SK-N-SH (cell line): ENCODE measurements at regions not wholly inside any gene's neighbourhood (a gene's known extent, or its start where the extent isn't known, plus 50 kb on each side); places are given as distances from the start of the nearest gene placed in this dataset.

Source experiments
- CTCF ChIA-PET: fragments of 300-600, 350-600 bp; formaldehyde crosslinking; extraction: SDS; loops from one replicate; lab custom pipeline; 2021; lab: Yijun Ruan, JAX
- POLR2A ChIA-PET: fragments of 350-600 bp; sonication (Branson Sonifier 250); formaldehyde crosslinking; extraction: SDS; loops from one replicate; lab custom pipeline; 2020; ENCODE audit warnings: antibody characterized with exemption, inconsistent platforms; lab: Yijun Ruan, JAX
- DNase-seq: peaks from one replicate; pipeline ENCODE4 v3.0.0; 2012
- H2AFZ ChIP-seq: fragments of 200-600 bp; sonication (generic); 2 replicates; pipeline ENCODE4 v1.8.1; 2016; ENCODE audit warnings: antibody characterized with exemption, mild to moderate bottlenecking, low read depth
- H3F3A ChIP-seq: fragments of 200-600 bp; sonication (generic); replicated peaks from 2 replicates; pipeline ENCODE3; 2016; ENCODE audit warnings: antibody characterized with exemption, mild to moderate bottlenecking; ENCODE audit not compliant: insufficient read depth
- H3K27ac ChIP-seq, 2 experiments: fragments of 200-500 bp in 1 of 2; fragments of 200-600 bp in 1 of 2; sonication (Bioruptor generic) in 1 of 2; sonication (generic), shearing (Covaris generic) in 1 of 2; 2 replicates each; pipeline versions ENCODE4 v1.5.1 to v1.6.1; 2014 to 2016; ENCODE audit warnings: low read depth in 2 of 2, inconsistent platforms in 1 of 2, low read length in 1 of 2, mild to moderate bottlenecking in 1 of 2, mixed read lengths in 1 of 2
- H3K27me3 ChIP-seq: fragments of 200-600 bp; sonication (generic), shearing (Covaris generic); 2 replicates; pipeline ENCODE4 v1.6.1; 2016; ENCODE audit warnings: mixed run types; ENCODE audit not compliant: insufficient read depth
- H3K36me3 ChIP-seq, 2 experiments: fragments of 200-500 bp in 1 of 2; fragments of 200-600 bp in 1 of 2; sonication (Bioruptor generic) in 1 of 2; sonication (generic) in 1 of 2; replicated peaks in 1 of 2; 2 replicates each; pipeline versions ENCODE3 to v1.5.1; 2014 to 2016; ENCODE audit warnings: low read length in 1 of 2, mild to moderate bottlenecking in 1 of 2; ENCODE audit not compliant: insufficient read depth in 2 of 2, control insufficient read depth in 1 of 2
- H3K4me1 ChIP-seq, 2 experiments: fragments of 200-500 bp in 1 of 2; fragments of 200-600 bp in 1 of 2; sonication (Bioruptor generic) in 1 of 2; sonication (generic), shearing (Covaris generic) in 1 of 2; 2 replicates each; pipeline versions ENCODE4 v1.5.1 to v1.6.1; 2014 to 2016; ENCODE audit warnings: low read depth in 1 of 2, low read length in 1 of 2, mixed run types in 1 of 2; ENCODE audit not compliant: insufficient read depth in 2 of 2, control insufficient read depth in 1 of 2
- H3K4me2 ChIP-seq: fragments of 200-600 bp; sonication (generic), shearing (Covaris generic); 2 replicates; pipeline ENCODE4 v1.6.1; 2017; ENCODE audit warnings: mixed run types
- H3K4me3 ChIP-seq, 2 experiments: fragments of 200-500 bp in 1 of 2; fragments of 200-600 bp in 1 of 2; sonication (Bioruptor generic) in 1 of 2; sonication (generic), shearing (Covaris generic) in 1 of 2; 2 replicates each; pipeline versions ENCODE4 v1.5.1 to v1.8.1; 2014 to 2016; ENCODE audit warnings: low read depth in 2 of 2, inconsistent platforms in 1 of 2, low read length in 1 of 2, mild to moderate bottlenecking in 1 of 2, mixed read lengths in 1 of 2, moderate library complexity in 1 of 2
- H3K79me2 ChIP-seq: fragments of 200-600 bp; sonication (generic); 2 replicates; pipeline ENCODE4 v1.8.1; 2017; ENCODE audit warnings: mild to moderate bottlenecking; ENCODE audit not compliant: insufficient read depth
- H3K9ac ChIP-seq: fragments of 200-600 bp; sonication (generic); 2 replicates; pipeline ENCODE4 v1.6.1; 2017; ENCODE audit warnings: mixed run types
- H3K9me2 ChIP-seq: fragments of 200-600 bp; sonication (generic); 2 replicates; pipeline ENCODE4 v1.6.1; 2017; ENCODE audit warnings: mixed run types
- H3K9me3 ChIP-seq: fragments of 200-600 bp; sonication (generic); 2 replicates; pipeline ENCODE4 v1.6.1; 2017; ENCODE audit warnings: mixed run types, mild to moderate bottlenecking, moderate library complexity
- H4K20me1 ChIP-seq: fragments of 200-600 bp; sonication (generic); 2 replicates; pipeline ENCODE4 v1.6.1; 2017; ENCODE audit warnings: mild to moderate bottlenecking, mixed run types; ENCODE audit not compliant: insufficient read depth
- CHD2 ChIP-seq: fragments of 150-350 bp; IDR thresholded peaks from 2 replicates; pipeline ENCODE4 v1.6.1; 2018; ENCODE audit warnings: low read length; ENCODE audit not compliant: partially characterized antibody
- ELF1 ChIP-seq: IDR thresholded peaks from 2 replicates; pipeline ENCODE4 v1.4.0; 2012
- EP300 ChIP-seq, 2 experiments: IDR thresholded peaks; 2 replicates each; pipeline versions ENCODE4 v1.4.0 to v1.6.1; 2012; ENCODE audit warnings: borderline replicate concordance in 1 of 2, low read depth in 1 of 2, low read length in 1 of 2
- EZH2phosphoT487 ChIP-seq: fragments of 200-600 bp; sonication (generic); IDR thresholded peaks from 2 replicates; pipeline ENCODE4 v1.6.1; 2017; ENCODE audit warnings: low read depth, mixed run types, mild to moderate bottlenecking, antibody characterized with exemption, moderate library complexity, borderline replicate concordance
- FOXJ3 ChIP-seq: sonication (generic); formaldehyde crosslinking; IDR thresholded peaks from 2 replicates; pipeline ENCODE4 v1.5.1; 2020; ENCODE audit warnings: mild to moderate bottlenecking, missing genetic modification reagents
- FOXM1 ChIP-seq: IDR thresholded peaks from 2 replicates; pipeline ENCODE4 v1.4.0; 2012; ENCODE audit warnings: low read depth, mild to moderate bottlenecking
- GATA2 ChIP-seq: sonication (generic); formaldehyde crosslinking; IDR thresholded peaks from 2 replicates; pipeline ENCODE4 v1.5.0; 2020; ENCODE audit warnings: mild to moderate bottlenecking, missing genetic modification reagents
- JUND ChIP-seq: IDR thresholded peaks from 2 replicates; pipeline ENCODE4 v1.4.0; 2012
- MEF2A ChIP-seq: IDR thresholded peaks from 2 replicates; pipeline ENCODE4 v1.4.0; 2012; ENCODE audit warnings: low read depth, borderline replicate concordance
- MXI1 ChIP-seq: IDR thresholded peaks from 2 replicates; pipeline ENCODE4 v1.6.1; 2012; ENCODE audit warnings: mild to moderate bottlenecking, low read depth, low read length, improper control_type of control experiment
- NFIC ChIP-seq: IDR thresholded peaks from 2 replicates; pipeline ENCODE4 v1.4.0; 2012; ENCODE audit warnings: borderline replicate concordance
- POLR2AphosphoS5 ChIP-seq: IDR thresholded peaks from 2 replicates; pipeline ENCODE4 v1.6.1; 2012; ENCODE audit warnings: low read depth, low read length
- RAD21 ChIP-seq: IDR thresholded peaks from 2 replicates; pipeline ENCODE4 v1.6.1; 2012; ENCODE audit warnings: mild to moderate bottlenecking, low read length
- RCOR1 ChIP-seq: fragments of 150-350 bp; IDR thresholded peaks from 2 replicates; pipeline ENCODE4 v1.6.1; 2017; ENCODE audit warnings: antibody characterized with exemption, low read length
- SIN3A ChIP-seq: IDR thresholded peaks from 2 replicates; pipeline ENCODE4 v1.6.1; 2012; ENCODE audit warnings: low read depth, mild to moderate bottlenecking, low read length, moderate library complexity, borderline replicate concordance
- SMC3 ChIP-seq: IDR thresholded peaks from 2 replicates; pipeline ENCODE4 v1.6.1; 2012; ENCODE audit warnings: low read depth, low read length, improper control_type of control experiment
- YY1 ChIP-seq: IDR thresholded peaks from 2 replicates; pipeline ENCODE4 v1.4.0; 2012; ENCODE audit warnings: low read depth, mild to moderate bottlenecking
- whole genome bisulfite sequencing: methylation state at CpG from one replicate; pipeline ENCODE4 v1.1.6; 2017; ENCODE audit warnings: low lambda C conversion rate; 5-methylcytosine and 5-hydroxymethylcytosine counted together
- TF ChIP-seq, protein P1 (sequence below): IDR thresholded peaks from 2 replicates; pipeline ENCODE4 v1.4.0; 2012; ENCODE audit warnings: low read depth, borderline replicate concordance
- TF ChIP-seq, protein P2 (sequence below): IDR thresholded peaks from 2 replicates; pipeline ENCODE4 v1.4.0; 2012; ENCODE audit warnings: low read depth
- TF ChIP-seq, protein P3 (sequence below): fragments of 150-350 bp; IDR thresholded peaks from 2 replicates; pipeline ENCODE4 v1.6.1; 2017; ENCODE audit warnings: antibody characterized with exemption, low read length, low read depth, borderline replicate concordance
- TF ChIP-seq, protein P4 (sequence below): IDR thresholded peaks from 2 replicates; pipeline ENCODE4 v1.6.1; 2012; ENCODE audit warnings: mild to moderate bottlenecking, low read depth, low read length, moderate library complexity

DNA sequence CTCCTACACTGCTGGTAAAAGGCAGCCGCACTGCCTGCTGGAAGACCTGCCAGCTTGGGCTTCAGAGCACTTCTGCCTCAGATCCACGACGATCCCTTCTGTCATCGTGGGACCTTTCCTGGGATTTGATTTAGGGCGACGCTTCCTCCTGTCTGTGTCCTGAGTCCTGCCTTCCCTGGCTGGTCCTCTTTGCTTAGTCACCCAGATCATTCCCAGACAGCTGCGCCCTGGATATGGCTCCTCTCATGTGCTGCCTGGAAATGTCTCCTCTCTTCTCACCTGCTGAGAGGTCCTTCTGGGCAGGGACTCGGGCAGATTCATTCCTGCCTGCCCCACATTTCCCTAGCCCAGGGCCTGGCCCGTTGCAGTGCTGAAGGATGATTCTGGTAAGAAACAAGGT lies 72.4 kb upstream of the POU3F1 start:
- Histone ChIP-seq H3K9ac (no peak overlapping the region), H3K79me2 (no peaks in the 10 kb centered on the region), H3K4me3 (no peak overlapping the region), H3K4me1 (no peaks in the 10 kb centered on the region; a peak in 1 of 4 replicates), H4K20me1 (no peaks in the 10 kb centered on the region), H3K9me3 (no peaks in the 10 kb centered on the region), H3K9me2 (no peaks in the 10 kb centered on the region), H3K27ac (no peak overlapping the region), H2AFZ (no peak overlapping the region), H3K36me3 (no peaks in the 10 kb centered on the region), H3K4me2 (no peak overlapping the region), H3K27me3 (no peaks in the 10 kb centered on the region)
- POLR2A ChIA-PET = no interaction called here
- DNase-seq = no peak
- CTCF ChIA-PET = interaction anchor here (1.1 to 1.3 kb wide), 2 partner anchors 34 to 961 kb away, joined by 3 to 5 read pairs; no protein-coding TSS in a partner anchor
- TF ChIP-seq EZH2phosphoT487 (no peak), POLR2AphosphoS5 (no peak), EP300 (IDR thresholded peaks at IDR 0.05; ENCODE audit: borderline replicate concordance in 1 of 2, low read depth in 1 of 2, low read length in 1 of 2) (no peak), RCOR1 (no peak), FOXM1 (no peak), JUND (no peak)
- TF ChIP-seq, protein P1, sequence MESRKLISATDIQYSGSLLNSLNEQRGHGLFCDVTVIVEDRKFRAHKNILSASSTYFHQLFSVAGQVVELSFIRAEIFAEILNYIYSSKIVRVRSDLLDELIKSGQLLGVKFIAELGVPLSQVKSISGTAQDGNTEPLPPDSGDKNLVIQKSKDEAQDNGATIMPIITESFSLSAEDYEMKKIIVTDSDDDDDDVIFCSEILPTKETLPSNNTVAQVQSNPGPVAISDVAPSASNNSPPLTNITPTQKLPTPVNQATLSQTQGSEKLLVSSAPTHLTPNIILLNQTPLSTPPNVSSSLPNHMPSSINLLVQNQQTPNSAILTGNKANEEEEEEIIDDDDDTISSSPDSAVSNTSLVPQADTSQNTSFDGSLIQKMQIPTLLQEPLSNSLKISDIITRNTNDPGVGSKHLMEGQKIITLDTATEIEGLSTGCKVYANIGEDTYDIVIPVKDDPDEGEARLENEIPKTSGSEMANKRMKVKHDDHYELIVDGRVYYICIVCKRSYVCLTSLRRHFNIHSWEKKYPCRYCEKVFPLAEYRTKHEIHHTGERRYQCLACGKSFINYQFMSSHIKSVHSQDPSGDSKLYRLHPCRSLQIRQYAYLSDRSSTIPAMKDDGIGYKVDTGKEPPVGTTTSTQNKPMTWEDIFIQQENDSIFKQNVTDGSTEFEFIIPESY = no peak
- TF ChIP-seq, protein P2, sequence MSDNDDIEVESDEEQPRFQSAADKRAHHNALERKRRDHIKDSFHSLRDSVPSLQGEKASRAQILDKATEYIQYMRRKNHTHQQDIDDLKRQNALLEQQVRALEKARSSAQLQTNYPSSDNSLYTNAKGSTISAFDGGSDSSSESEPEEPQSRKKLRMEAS = no peak
- TF ChIP-seq, protein P3, sequence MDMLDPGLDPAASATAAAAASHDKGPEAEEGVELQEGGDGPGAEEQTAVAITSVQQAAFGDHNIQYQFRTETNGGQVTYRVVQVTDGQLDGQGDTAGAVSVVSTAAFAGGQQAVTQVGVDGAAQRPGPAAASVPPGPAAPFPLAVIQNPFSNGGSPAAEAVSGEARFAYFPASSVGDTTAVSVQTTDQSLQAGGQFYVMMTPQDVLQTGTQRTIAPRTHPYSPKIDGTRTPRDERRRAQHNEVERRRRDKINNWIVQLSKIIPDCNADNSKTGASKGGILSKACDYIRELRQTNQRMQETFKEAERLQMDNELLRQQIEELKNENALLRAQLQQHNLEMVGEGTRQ = no peak
- TF ChIP-seq, all 33 proteins: peak for 0
- WGBS = 66% methylated on average over 9 of the region's 9 CpGs
- H3F3A ChIP-seq = no peaks in the 10 kb centered on the region

DNA sequence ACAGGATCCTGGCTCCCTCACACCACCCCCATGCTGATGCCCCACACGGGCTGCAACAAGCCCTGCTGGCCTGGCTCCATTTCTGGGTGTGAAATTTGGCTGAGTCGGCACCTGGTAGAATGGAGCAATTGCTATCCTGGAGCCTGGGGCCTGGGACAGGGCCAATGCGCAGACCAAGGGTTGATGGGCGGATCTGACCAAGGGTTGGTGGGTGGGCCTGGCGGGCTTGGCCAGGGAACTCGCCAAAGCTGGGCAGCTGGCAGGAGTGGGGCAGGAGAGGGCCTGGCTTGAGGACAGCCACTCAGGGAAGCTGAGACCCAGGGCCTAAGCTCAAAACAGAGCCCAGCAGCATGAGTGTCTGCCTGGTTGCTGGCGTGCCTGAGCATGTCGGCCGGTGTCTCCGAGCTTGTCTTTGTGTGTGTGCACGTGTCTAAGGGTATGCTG lies 70.9 kb upstream of the POU3F1 start:
- CTCF ChIA-PET = no interaction called here
- TF ChIP-seq ELF1 (no peak), MEF2A (no peak), GATA2 (CRISPR knock-in tag) (no peak), EP300 (IDR thresholded peaks at IDR 0.05; ENCODE audit: borderline replicate concordance in 1 of 2, low read depth in 1 of 2, low read length in 1 of 2) (no peak), FOXJ3 (CRISPR knock-in tag) (no peak), SMC3 (no peak), CHD2 (no peak), EZH2phosphoT487 (no peak), YY1 (no peak), RAD21 (no peak), MXI1 (no peak), SIN3A (no peak), NFIC (no peak)
- TF ChIP-seq, protein P4, sequence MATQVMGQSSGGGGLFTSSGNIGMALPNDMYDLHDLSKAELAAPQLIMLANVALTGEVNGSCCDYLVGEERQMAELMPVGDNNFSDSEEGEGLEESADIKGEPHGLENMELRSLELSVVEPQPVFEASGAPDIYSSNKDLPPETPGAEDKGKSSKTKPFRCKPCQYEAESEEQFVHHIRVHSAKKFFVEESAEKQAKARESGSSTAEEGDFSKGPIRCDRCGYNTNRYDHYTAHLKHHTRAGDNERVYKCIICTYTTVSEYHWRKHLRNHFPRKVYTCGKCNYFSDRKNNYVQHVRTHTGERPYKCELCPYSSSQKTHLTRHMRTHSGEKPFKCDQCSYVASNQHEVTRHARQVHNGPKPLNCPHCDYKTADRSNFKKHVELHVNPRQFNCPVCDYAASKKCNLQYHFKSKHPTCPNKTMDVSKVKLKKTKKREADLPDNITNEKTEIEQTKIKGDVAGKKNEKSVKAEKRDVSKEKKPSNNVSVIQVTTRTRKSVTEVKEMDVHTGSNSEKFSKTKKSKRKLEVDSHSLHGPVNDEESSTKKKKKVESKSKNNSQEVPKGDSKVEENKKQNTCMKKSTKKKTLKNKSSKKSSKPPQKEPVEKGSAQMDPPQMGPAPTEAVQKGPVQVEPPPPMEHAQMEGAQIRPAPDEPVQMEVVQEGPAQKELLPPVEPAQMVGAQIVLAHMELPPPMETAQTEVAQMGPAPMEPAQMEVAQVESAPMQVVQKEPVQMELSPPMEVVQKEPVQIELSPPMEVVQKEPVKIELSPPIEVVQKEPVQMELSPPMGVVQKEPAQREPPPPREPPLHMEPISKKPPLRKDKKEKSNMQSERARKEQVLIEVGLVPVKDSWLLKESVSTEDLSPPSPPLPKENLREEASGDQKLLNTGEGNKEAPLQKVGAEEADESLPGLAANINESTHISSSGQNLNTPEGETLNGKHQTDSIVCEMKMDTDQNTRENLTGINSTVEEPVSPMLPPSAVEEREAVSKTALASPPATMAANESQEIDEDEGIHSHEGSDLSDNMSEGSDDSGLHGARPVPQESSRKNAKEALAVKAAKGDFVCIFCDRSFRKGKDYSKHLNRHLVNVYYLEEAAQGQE = no peak
- TF ChIP-seq, protein P3 = no peak
- TF ChIP-seq, protein P2 = no peak
- DNase-seq = no peak

More for the DNA sequence above, 70.9 kb upstream of the POU3F1 start:
- POLR2A ChIA-PET = no interaction called here
- 77% methylated on average over 5 of the region's 11 CpGs for WGBS
- Histone ChIP-seq H4K20me1 (no peaks in the 10 kb centered on the region), H3K27ac (no peak overlapping the region), H3K4me1 (no peaks in the 10 kb centered on the region; a peak in 1 of 4 replicates), H3F3A (no peaks in the 10 kb centered on the region), H3K4me3 (no peak overlapping the region), H3K36me3 (no peaks in the 10 kb centered on the region), H2AFZ (no peak overlapping the region), H3K4me2 (no peak overlapping the region), H3K27me3 (no peaks in the 10 kb centered on the region), H3K9ac (no peak overlapping the region), H3K9me3 (no peaks in the 10 kb centered on the region), H3K9me2 (no peaks in the 10 kb centered on the region), H3K79me2 (no peaks in the 10 kb centered on the region)
